Astrocyte (in vitro differentiated cells and primary cell): ENCODE measurements at regions not wholly inside any gene's neighbourhood (a gene's known extent, or its start where the extent isn't known, plus 50 kb on each side); places are given as distances from the start of the nearest gene placed in this dataset.

Experiments used
- DNase-seq: peaks from one replicate; pipeline ENCODE4 v3.0.0-alpha.2; 2010; ENCODE audit warnings: low read depth
- FAIRE-seq: peaks from 2 replicates; lab custom pipeline; 2011; peaks lifted over from hg19 to GRCh38; lab: Jason Lieb, UNC
- H2AFZ ChIP-seq: 2 replicates; pipeline ENCODE4 v1.6.0; 2012; ENCODE audit warnings: low read depth, low read length, inconsistent platforms
- H3K27ac ChIP-seq: 2 replicates; pipeline ENCODE4 v1.5.1; 2011; ENCODE audit warnings: low read depth, low read length, inconsistent platforms
- H3K27me3 ChIP-seq: 2 replicates; pipeline ENCODE4 v1.6.0; 2011; ENCODE audit warnings: low read length, inconsistent platforms; ENCODE audit not compliant: insufficient read depth
- H3K36me3 ChIP-seq: 2 replicates; pipeline ENCODE4 v1.5.1; 2011; ENCODE audit warnings: low read length, inconsistent platforms; ENCODE audit not compliant: insufficient read depth
- H3K4me1 ChIP-seq: 2 replicates; pipeline ENCODE4 v1.5.1; 2011; ENCODE audit warnings: low read length, inconsistent platforms; ENCODE audit not compliant: insufficient read depth
- H3K4me2 ChIP-seq: 2 replicates; pipeline ENCODE4 v1.6.0; 2012; ENCODE audit warnings: low read length, inconsistent platforms
- H3K4me3 ChIP-seq: 2 replicates; pipeline ENCODE4 v1.5.1; 2011; ENCODE audit warnings: low read depth, mild to moderate bottlenecking, low read length, inconsistent platforms; ENCODE audit not compliant: insufficient read depth
- H3K79me2 ChIP-seq: 2 replicates; pipeline ENCODE4 v1.6.0; 2012; ENCODE audit warnings: mild to moderate bottlenecking, low read length, inconsistent platforms; ENCODE audit not compliant: insufficient read depth
- H3K9ac ChIP-seq: 2 replicates; pipeline ENCODE4 v1.6.0; 2012; ENCODE audit warnings: mild to moderate bottlenecking, low read length, inconsistent platforms
- H3K9me3 ChIP-seq: 2 replicates; pipeline ENCODE4 v1.5.1; 2012; ENCODE audit warnings: low read depth, mild to moderate bottlenecking, low read length, inconsistent platforms; ENCODE audit not compliant: insufficient read depth
- H4K20me1 ChIP-seq: 2 replicates; pipeline ENCODE4 v1.6.0; 2012; ENCODE audit warnings: low read length, inconsistent platforms; ENCODE audit not compliant: insufficient read depth
- H3K27ac Mint-ChIP-seq: one replicate; pipeline ENCODE4 v1.8.0; 2021; ENCODE audit warnings: mild to moderate bottlenecking, mixed read lengths; ENCODE audit not compliant: unreplicated experiment
- H3K27me3 Mint-ChIP-seq: one replicate; pipeline ENCODE4 v1.8.0; 2021; ENCODE audit warnings: low read depth, mixed read lengths; ENCODE audit not compliant: unreplicated experiment
- H3K36me3 Mint-ChIP-seq: one replicate; pipeline ENCODE4 v1.8.0; 2021; ENCODE audit warnings: low read depth, mixed read lengths; ENCODE audit not compliant: unreplicated experiment
- H3K4me1 Mint-ChIP-seq: one replicate; pipeline ENCODE4 v1.8.0; 2021; ENCODE audit warnings: low read depth, mixed read lengths; ENCODE audit not compliant: unreplicated experiment
- H3K4me3 Mint-ChIP-seq: one replicate; pipeline ENCODE4 v1.8.0; 2021; ENCODE audit warnings: mild to moderate bottlenecking, moderate library complexity, mixed read lengths; ENCODE audit not compliant: unreplicated experiment
- H3K9me3 Mint-ChIP-seq: one replicate; pipeline ENCODE4 v1.8.0; 2021; ENCODE audit warnings: mild to moderate bottlenecking, mixed read lengths; ENCODE audit not compliant: unreplicated experiment
- EZH2 ChIP-seq: IDR thresholded peaks from 2 replicates; pipeline ENCODE4 v1.6.1; 2012; ENCODE audit warnings: mild to moderate bottlenecking, low read length, inconsistent platforms; ENCODE audit not compliant: insufficient read depth
- TF ChIP-seq, protein P1 (sequence below): IDR thresholded peaks from 2 replicates; pipeline ENCODE4 v1.5.1; 2011; ENCODE audit warnings: low read depth, mild to moderate bottlenecking, inconsistent platforms, low read length, moderate library complexity; ENCODE audit not compliant: insufficient read depth

DNA sequence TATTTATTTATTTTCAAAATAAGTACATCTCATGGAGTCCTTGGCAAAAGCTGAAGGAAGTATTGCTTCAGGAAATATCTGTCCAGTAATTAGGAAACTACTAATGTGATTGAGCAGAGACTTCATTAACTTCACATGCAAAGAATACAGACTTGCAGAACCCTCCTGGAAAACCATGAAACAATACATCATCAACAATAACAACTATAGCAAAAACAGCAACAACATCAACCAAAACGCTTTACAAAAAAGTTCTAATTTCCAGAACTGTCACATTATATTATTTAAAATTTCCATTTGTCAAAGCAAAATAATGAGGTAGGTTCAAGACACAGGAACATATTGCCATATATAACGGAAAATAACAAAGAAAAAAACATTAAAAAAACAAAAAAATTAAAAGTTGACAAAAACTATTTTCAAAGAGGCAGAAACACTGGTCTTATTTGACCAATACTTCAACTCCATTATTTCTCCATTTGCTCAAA, 79.8 kb upstream of the TOP3B start:
- TF ChIP-seq EZH2: no peak
- TF ChIP-seq, protein P1, sequence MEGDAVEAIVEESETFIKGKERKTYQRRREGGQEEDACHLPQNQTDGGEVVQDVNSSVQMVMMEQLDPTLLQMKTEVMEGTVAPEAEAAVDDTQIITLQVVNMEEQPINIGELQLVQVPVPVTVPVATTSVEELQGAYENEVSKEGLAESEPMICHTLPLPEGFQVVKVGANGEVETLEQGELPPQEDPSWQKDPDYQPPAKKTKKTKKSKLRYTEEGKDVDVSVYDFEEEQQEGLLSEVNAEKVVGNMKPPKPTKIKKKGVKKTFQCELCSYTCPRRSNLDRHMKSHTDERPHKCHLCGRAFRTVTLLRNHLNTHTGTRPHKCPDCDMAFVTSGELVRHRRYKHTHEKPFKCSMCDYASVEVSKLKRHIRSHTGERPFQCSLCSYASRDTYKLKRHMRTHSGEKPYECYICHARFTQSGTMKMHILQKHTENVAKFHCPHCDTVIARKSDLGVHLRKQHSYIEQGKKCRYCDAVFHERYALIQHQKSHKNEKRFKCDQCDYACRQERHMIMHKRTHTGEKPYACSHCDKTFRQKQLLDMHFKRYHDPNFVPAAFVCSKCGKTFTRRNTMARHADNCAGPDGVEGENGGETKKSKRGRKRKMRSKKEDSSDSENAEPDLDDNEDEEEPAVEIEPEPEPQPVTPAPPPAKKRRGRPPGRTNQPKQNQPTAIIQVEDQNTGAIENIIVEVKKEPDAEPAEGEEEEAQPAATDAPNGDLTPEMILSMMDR: no peak
- no peaks in the 10 kb centered on the region for H3K4me1 ChIP-seq
- peaks cover 2% of the 10 kb centered on the region for H3K4me1 Mint-ChIP-seq
- no peak overlapping the region for H3K4me3 ChIP-seq
- no peak for FAIRE-seq
- H3K27ac ChIP-seq: no peak overlapping the region
- no peak overlapping the region for H2AFZ ChIP-seq
- H3K4me2 ChIP-seq: no peak overlapping the region
- H3K4me3 Mint-ChIP-seq: no peak overlapping the region
- peaks cover 22% of the 10 kb centered on the region for H3K27me3 ChIP-seq
- no peaks in the 10 kb centered on the region for H3K79me2 ChIP-seq
- no peak for DNase-seq
- H3K9ac ChIP-seq: no peak overlapping the region
- peaks cover 41% of the 10 kb centered on the region for H3K27me3 Mint-ChIP-seq
- no peaks in the 10 kb centered on the region for H3K9me3 ChIP-seq
- H3K36me3 ChIP-seq: no peaks in the 10 kb centered on the region
- H3K9me3 Mint-ChIP-seq: peaks cover 2% of the 10 kb centered on the region
- no peaks in the 10 kb centered on the region for H4K20me1 ChIP-seq
- H3K36me3 Mint-ChIP-seq: no peaks in the 10 kb centered on the region
- no peak overlapping the region for H3K27ac Mint-ChIP-seq

- Histone ChIP-seq H3K36me3 (no peaks in the 10 kb centered on the region), H3K4me3 (no peak overlapping the region), H3K9ac (no peak overlapping the region), H2AFZ (peak overlapping the region; percentile 43), H3K9me3 (no peaks in the 10 kb centered on the region), H3K79me2 (no peaks in the 10 kb centered on the region), H3K27me3 (peaks cover 22% of the 10 kb centered on the region), H3K4me1 (no peaks in the 10 kb centered on the region), H3K27ac (no peak overlapping the region), H4K20me1 (no peaks in the 10 kb centered on the region), H3K4me2 (no peak overlapping the region)
- H3K9me3 Mint-ChIP-seq: peaks cover 2% of the 10 kb centered on the region
- H3K4me1 Mint-ChIP-seq: peaks cover 2% of the 10 kb centered on the region
- no peak overlapping the region for H3K27ac Mint-ChIP-seq
- no peak overlapping the region for H3K4me3 Mint-ChIP-seq
- TF ChIP-seq, protein P1: no peak
- TF ChIP-seq EZH2: no peak
- H3K36me3 Mint-ChIP-seq: no peaks in the 10 kb centered on the region
- DNase-seq (peak; percentile 2), FAIRE-seq (no peak)
- peaks cover 31% of the 10 kb centered on the region for H3K27me3 Mint-ChIP-seq
Observed at GRCh38 chr22:22061085-22062077, 78.8 kb upstream of the TOP3B start.
